ENCODE measurements at regions not wholly inside any gene's neighbourhood (a gene's known extent, or its start where the extent isn't known, plus 50 kb on each side); places are given as distances from the start of the nearest gene placed in this dataset.

GRCh38 chr1:219833214-219833815 lies 95.0 kb downstream of the SLC30A10 start:
- CTCF ChIA-PET = no interaction called here

More at GRCh38 chr1:219833214-219833815, 95.0 kb downstream of the SLC30A10 start:
- Histone ChIP-seq H3F3A (replicated peaks; ENCODE audit: insufficient read depth) (no peaks in the 10 kb centered on the region), H3K4me1 (ENCODE audit: control insufficient read depth in 1 of 2, insufficient read depth in 2 of 2, low read depth in 1 of 2, low read length in 1 of 2) (no peaks in the 10 kb centered on the region; a peak in 1 of 4 replicates), H3K27me3 (ENCODE audit: insufficient read depth) (no peaks in the 10 kb centered on the region; the same call in 1 of the 2 replicates), H3K79me2 (ENCODE audit: insufficient read depth) (no peaks in the 10 kb centered on the region), H3K27ac (ENCODE audit: low read depth in 2 of 2, low read length in 1 of 2) (no peak overlapping the region), H3K4me3 (ENCODE audit: low read depth in 2 of 2, low read length in 1 of 2) (no peak overlapping the region), H3K4me2 (no peak overlapping the region), H2AFZ (ENCODE audit: low read depth) (no peak overlapping the region), H3K9ac (no peak overlapping the region), H3K36me3 (replicated peaks in 1 of 2; ENCODE audit: control insufficient read depth in 1 of 2, insufficient read depth in 2 of 2, low read length in 1 of 2) (no peaks in the 10 kb centered on the region), H3K9me2 (no peaks in the 10 kb centered on the region), H4K20me1 (ENCODE audit: insufficient read depth) (no peaks in the 10 kb centered on the region), H3K9me3 (no peaks in the 10 kb centered on the region)
- 74% methylated on average over 3 of the region's 3 CpGs for WGBS (ENCODE audit: low lambda C conversion rate)
- TF ChIP-seq, protein P1, sequence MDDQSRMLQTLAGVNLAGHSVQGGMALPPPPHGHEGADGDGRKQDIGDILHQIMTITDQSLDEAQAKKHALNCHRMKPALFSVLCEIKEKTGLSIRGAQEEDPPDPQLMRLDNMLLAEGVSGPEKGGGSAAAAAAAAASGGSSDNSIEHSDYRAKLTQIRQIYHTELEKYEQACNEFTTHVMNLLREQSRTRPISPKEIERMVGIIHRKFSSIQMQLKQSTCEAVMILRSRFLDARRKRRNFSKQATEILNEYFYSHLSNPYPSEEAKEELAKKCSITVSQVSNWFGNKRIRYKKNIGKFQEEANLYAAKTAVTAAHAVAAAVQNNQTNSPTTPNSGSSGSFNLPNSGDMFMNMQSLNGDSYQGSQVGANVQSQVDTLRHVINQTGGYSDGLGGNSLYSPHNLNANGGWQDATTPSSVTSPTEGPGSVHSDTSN (IDR thresholded peaks at IDR 0.05) = no peak
- no peak for TF ChIP-seq YY1 (IDR thresholded peaks at IDR 0.05; ENCODE audit: low read depth)
- TF ChIP-seq, protein P2, sequence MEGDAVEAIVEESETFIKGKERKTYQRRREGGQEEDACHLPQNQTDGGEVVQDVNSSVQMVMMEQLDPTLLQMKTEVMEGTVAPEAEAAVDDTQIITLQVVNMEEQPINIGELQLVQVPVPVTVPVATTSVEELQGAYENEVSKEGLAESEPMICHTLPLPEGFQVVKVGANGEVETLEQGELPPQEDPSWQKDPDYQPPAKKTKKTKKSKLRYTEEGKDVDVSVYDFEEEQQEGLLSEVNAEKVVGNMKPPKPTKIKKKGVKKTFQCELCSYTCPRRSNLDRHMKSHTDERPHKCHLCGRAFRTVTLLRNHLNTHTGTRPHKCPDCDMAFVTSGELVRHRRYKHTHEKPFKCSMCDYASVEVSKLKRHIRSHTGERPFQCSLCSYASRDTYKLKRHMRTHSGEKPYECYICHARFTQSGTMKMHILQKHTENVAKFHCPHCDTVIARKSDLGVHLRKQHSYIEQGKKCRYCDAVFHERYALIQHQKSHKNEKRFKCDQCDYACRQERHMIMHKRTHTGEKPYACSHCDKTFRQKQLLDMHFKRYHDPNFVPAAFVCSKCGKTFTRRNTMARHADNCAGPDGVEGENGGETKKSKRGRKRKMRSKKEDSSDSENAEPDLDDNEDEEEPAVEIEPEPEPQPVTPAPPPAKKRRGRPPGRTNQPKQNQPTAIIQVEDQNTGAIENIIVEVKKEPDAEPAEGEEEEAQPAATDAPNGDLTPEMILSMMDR (IDR thresholded peaks at IDR 0.05) = no peak
- no peak for TF ChIP-seq JUND (IDR thresholded peaks at IDR 0.05)
- no peak for TF ChIP-seq MXI1 (IDR thresholded peaks at IDR 0.05; ENCODE audit: low read depth, low read length)
- no peak for TF ChIP-seq EP300 (IDR thresholded peaks at IDR 0.05; ENCODE audit: borderline replicate concordance in 1 of 2, low read depth in 1 of 2, low read length in 1 of 2)
- TF ChIP-seq REST (IDR thresholded peaks at IDR 0.05; ENCODE audit: low read depth, low read length) = no peak
- TF ChIP-seq, protein P3, sequence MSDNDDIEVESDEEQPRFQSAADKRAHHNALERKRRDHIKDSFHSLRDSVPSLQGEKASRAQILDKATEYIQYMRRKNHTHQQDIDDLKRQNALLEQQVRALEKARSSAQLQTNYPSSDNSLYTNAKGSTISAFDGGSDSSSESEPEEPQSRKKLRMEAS (IDR thresholded peaks at IDR 0.05; ENCODE audit: low read depth) = no peak
- POLR2A ChIA-PET = no interaction called here
- DNase-seq = no peak

All from SK-N-SH (cell line).